Adipocyte (in vitro differentiated cells): ENCODE measurements at regions not wholly inside any gene's neighbourhood (a gene's known extent, or its start where the extent isn't known, plus 50 kb on each side); places are given as distances from the start of the nearest gene placed in this dataset.

Experiments used
- DNase-seq: peaks from one replicate; pipeline ENCODE4 v3.0.0-alpha.2; 2015; ENCODE audit warnings: low read depth
- H3K27me3 ChIP-seq: replicated peaks from 2 replicates; pipeline ENCODE4 v1.7.0; 2013; ENCODE audit warnings: mild to moderate bottlenecking, low read length, moderate library complexity; ENCODE audit not compliant: control insufficient read depth, insufficient read depth
- H3K36me3 ChIP-seq: 2 replicates; pipeline ENCODE4 v1.7.0; 2013; ENCODE audit warnings: low read length, mild to moderate bottlenecking, moderate library complexity; ENCODE audit not compliant: control insufficient read depth, insufficient read depth, severe bottlenecking
- H3K4me1 ChIP-seq: 2 replicates; pipeline ENCODE4 v1.7.0; 2013; ENCODE audit warnings: mild to moderate bottlenecking, low read length, moderate library complexity; ENCODE audit not compliant: control insufficient read depth, insufficient read depth
- H3K4me3 ChIP-seq: 2 replicates; pipeline ENCODE4 v1.7.0; 2013; ENCODE audit warnings: mild to moderate bottlenecking, low read length, moderate library complexity
- H3K9ac ChIP-seq: 2 replicates; pipeline ENCODE4 v1.7.0; 2013; ENCODE audit warnings: mild to moderate bottlenecking, low read length, moderate library complexity
- H3K9me3 ChIP-seq: 2 replicates; pipeline ENCODE4 v1.7.0; 2013; ENCODE audit warnings: mild to moderate bottlenecking, low read length, moderate library complexity; ENCODE audit not compliant: control insufficient read depth

DNA sequence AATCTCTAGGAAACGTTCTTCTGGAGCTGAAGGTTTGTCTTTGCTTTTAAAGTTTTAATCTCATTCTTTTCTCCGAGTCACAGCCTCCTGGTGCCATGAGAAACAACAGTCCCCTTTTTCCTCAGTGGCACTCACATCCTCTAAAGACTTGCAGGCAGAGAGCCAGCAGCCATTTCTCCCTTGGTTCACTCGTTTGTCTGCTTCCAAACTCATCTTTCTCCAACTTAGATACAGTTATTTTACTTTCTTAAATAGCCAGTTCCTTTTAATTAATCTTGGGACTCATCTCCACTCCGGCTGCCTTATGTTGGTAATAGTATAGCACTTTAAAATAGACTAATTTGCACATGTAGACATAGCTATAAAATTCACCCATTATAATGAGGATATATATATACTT is 555.2 kb downstream of the FGF9 start:
- Histone ChIP-seq H3K4me1 (no peaks in the 10 kb centered on the region), H3K36me3 (no peaks in the 10 kb centered on the region), H3K9me3 (no peaks in the 10 kb centered on the region), H3K4me3 (no peak overlapping the region), H3K27me3 (no peaks in the 10 kb centered on the region), H3K9ac (no peak overlapping the region)
- DNase-seq = no peak

- H3K4me3 ChIP-seq = no peak overlapping the region
- no peaks in the 10 kb centered on the region for H3K27me3 ChIP-seq
- no peak for DNase-seq
Measured at GRCh38 chr13:22227895-22228294, 557.0 kb downstream of the FGF9 start.

DNA sequence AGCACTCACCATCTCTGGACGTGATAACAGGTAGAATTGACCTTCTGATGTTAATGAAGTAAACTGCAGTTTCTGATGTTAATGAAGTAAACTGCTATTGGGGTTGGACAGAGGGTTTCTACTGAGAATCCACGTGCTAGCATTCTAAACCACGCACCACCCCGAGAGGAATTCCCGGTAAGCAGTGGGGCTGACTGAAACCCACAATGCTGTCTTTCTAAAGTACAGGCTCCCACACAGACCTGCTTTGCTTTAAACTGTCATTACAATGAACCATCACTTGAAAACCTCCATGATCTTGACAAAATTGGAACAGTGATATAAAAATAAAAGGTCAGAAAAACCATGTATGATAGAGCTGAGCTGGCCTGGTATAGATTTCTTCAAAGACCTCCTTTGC is 559.0 kb downstream of the FGF9 start:
- Histone ChIP-seq H3K36me3 (no peaks in the 10 kb centered on the region), H3K27me3 (no peaks in the 10 kb centered on the region), H3K9me3 (no peaks in the 10 kb centered on the region), H3K9ac (no peak overlapping the region), H3K4me1 (no peaks in the 10 kb centered on the region), H3K4me3 (no peak overlapping the region)
- DNase-seq = no peak

More at GRCh38 chr13:22227895-22228294, 557.0 kb downstream of the FGF9 start:
- Histone ChIP-seq H3K9me3 (no peaks in the 10 kb centered on the region), H3K9ac (no peak overlapping the region), H3K36me3 (no peaks in the 10 kb centered on the region), H3K4me1 (no peaks in the 10 kb centered on the region)

DNA sequence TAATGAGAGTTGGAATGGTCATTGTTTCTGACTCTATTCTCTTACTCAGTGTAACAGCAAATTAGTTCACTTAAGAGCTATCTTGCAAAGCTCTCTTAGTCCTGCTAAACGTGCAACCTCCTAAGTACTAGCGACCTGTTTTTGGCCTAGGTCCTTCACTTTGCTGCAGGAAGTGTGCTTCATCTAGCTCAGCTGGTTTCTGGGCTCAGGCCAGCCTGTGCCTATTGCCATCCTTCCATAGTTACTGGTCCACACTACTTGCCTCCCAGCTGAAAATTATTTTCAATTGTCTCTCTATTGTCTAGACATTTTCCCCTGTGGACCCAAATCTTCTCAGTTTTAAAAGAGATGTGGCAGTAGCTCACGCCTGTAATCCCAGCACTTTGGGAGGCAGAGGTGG is 561.3 kb downstream of the FGF9 start:
- Histone ChIP-seq H3K9me3 (no peaks in the 10 kb centered on the region), H3K4me3 (no peak overlapping the region), H3K36me3 (no peaks in the 10 kb centered on the region), H3K9ac (no peak overlapping the region), H3K4me1 (no peaks in the 10 kb centered on the region), H3K27me3 (no peaks in the 10 kb centered on the region)
- no peak for DNase-seq

GRCh38 chr13:22235285-22235949 is 564.5 kb downstream of the FGF9 start:
- Histone ChIP-seq H3K9ac (no peak overlapping the region), H3K4me3 (no peak overlapping the region), H3K9me3 (no peaks in the 10 kb centered on the region), H3K36me3 (no peaks in the 10 kb centered on the region), H3K4me1 (no peaks in the 10 kb centered on the region), H3K27me3 (no peaks in the 10 kb centered on the region)
- no peak for DNase-seq

GRCh38 chr13:22235950-22236290 is 565.0 kb downstream of the FGF9 start:
- no peaks in the 10 kb centered on the region for H3K9me3 ChIP-seq
- no peak overlapping the region for H3K4me3 ChIP-seq
- no peak for DNase-seq
- H3K9ac ChIP-seq = no peak overlapping the region
- no peaks in the 10 kb centered on the region for H3K36me3 ChIP-seq
- no peaks in the 10 kb centered on the region for H3K4me1 ChIP-seq
- no peaks in the 10 kb centered on the region for H3K27me3 ChIP-seq

DNA sequence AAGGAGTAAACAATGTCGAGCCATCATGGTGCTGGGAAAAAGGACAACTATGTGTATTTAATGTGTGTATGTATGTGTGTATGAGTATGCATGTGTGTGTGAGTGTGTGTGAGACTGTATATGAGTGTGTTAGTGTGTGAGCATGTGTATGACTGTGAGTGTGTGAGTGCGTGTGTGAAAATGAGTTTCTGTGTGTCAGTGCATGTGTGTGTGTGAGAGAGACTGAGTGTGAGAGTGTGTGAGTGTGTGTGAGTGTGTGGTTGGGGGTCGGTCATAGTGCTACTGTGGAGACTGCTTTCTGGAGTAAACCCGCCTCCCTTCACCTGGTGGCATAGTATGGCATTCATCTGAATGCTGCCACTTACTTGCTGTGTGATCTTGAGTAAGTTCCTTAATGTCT is 567.4 kb downstream of the FGF9 start:
- no peaks in the 10 kb centered on the region for H3K4me1 ChIP-seq
- H3K9ac ChIP-seq = no peak overlapping the region
- H3K9me3 ChIP-seq = no peaks in the 10 kb centered on the region
- H3K27me3 ChIP-seq = no peaks in the 10 kb centered on the region
- H3K4me3 ChIP-seq = no peak overlapping the region
- no peak for DNase-seq
- H3K36me3 ChIP-seq = no peaks in the 10 kb centered on the region

DNA sequence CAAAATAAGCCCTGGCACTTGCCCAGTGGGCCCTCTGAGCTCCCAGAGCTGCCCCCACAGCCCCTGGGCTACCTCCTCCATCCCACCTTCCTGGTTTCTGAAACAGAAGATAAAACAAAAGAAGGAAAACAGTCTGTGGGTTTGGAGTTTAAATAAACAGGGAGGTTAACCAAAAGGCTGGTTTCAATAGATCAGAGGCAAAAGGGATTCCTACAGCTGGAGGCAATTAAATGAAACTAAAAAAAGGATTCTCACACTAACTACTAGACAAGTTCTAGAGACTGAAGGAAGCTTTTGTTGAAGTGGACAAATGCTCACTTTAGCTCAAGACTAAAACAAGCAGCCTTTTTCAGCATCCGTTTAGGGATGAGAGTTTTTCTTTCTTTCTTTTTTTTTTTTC is 569.8 kb downstream of the FGF9 start:
- Histone ChIP-seq H3K36me3 (no peaks in the 10 kb centered on the region), H3K9ac (no peak overlapping the region), H3K9me3 (no peaks in the 10 kb centered on the region), H3K4me3 (no peak overlapping the region), H3K4me1 (no peaks in the 10 kb centered on the region), H3K27me3 (no peaks in the 10 kb centered on the region)
- no peak for DNase-seq

- no peaks in the 10 kb centered on the region for H3K27me3 ChIP-seq
- no peaks in the 10 kb centered on the region for H3K36me3 ChIP-seq
- H3K4me1 ChIP-seq = no peaks in the 10 kb centered on the region
- H3K4me3 ChIP-seq = no peak overlapping the region
- no peak for DNase-seq
- H3K9me3 ChIP-seq = no peaks in the 10 kb centered on the region
- no peak overlapping the region for H3K9ac ChIP-seq
Measured at GRCh38 chr13:22243469-22244163, 572.7 kb downstream of the FGF9 start.

DNA sequence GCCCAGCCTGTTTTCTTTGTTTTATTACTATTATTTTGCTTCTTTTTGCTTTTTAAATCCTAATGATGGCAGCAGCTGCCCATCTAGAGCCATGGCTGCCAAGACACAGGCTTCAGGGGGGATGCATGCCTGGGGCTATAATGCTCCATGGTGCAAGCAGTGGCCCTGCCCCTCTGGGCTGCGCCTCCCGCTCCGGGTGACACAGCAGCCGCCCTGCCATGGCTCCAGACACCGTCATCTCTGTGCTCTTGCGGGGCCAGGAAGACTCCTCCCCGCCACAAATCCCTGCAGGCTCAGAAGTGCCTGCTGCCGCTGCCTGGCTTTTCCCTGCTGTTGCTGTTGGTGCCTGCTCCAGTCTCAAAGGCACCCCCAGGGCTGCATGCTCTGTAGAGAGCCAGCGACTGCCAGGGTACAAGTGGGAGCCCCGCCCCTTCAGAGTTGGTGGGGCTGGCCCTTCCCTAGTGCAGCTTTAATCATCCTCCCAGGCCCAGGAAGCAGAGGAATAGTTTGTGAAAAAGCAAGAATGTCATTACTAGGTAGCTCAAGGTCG is 581.5 kb downstream of the FGF9 start:
- H3K4me1 ChIP-seq = no peaks in the 10 kb centered on the region
- no peak for DNase-seq
- no peaks in the 10 kb centered on the region for H3K27me3 ChIP-seq
- H3K4me3 ChIP-seq = no peak overlapping the region
- no peak overlapping the region for H3K9ac ChIP-seq
- H3K9me3 ChIP-seq = peaks cover 4% of the 10 kb centered on the region
- H3K36me3 ChIP-seq = no peaks in the 10 kb centered on the region

- Histone ChIP-seq H3K9me3 (peaks cover 9% of the 10 kb centered on the region), H3K27me3 (no peaks in the 10 kb centered on the region), H3K9ac (no peak overlapping the region), H3K4me1 (no peaks in the 10 kb centered on the region), H3K4me3 (no peak overlapping the region), H3K36me3 (no peaks in the 10 kb centered on the region)
- DNase-seq = no peak
Measured at GRCh38 chr13:22253107-22253506, 582.2 kb downstream of the FGF9 start.
